Activated CD4-positive, alpha-beta T cell treated with anti-CD3 and anti-CD28 coated beads for 24 hours (primary cell): ENCODE measurements at regions not wholly inside any gene's neighbourhood (a gene's known extent, or its start where the extent isn't known, plus 50 kb on each side); places are given as distances from the start of the nearest gene placed in this dataset.
"Not testable (repeated sequence)": the region's sequence is repeated elsewhere in the genome, so short reads cannot be mapped to it uniquely, and the experiment has no call there.

ENCODE experiments used
- DNase-seq, 2 donors: peaks; one replicate each; pipeline ENCODE4 v3.0.0-alpha.2; 2020; ENCODE audit warnings: low read depth in 2 of 2

DNA sequence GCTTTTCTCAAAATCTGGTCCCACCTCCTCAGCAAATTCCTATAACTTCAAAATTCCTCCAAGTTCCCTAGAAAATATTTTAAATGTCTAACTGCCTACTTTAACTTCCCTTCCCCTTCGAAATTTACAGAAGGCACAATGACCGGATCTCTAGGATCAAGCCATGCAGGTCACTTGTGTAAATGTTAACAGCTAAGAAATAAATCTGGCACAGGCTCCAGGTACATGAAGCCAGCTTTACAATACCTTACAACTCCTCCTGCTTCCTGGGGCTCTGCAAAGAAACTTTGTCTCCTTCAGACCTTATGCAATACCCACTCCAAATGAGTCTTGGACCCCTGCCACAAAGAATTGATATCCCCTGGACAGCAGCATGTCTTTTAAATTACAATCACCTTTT is 1164.2 kb downstream of the BRINP3 start:
- DNase-seq: no peak

- no peak for DNase-seq
Observed at GRCh38 chr1:189315035-189315901, 1162.4 kb downstream of the BRINP3 start.

GRCh38 chr1:189323091-189323490 is 1154.6 kb downstream of the BRINP3 start:
- DNase-seq: no peak

DNA sequence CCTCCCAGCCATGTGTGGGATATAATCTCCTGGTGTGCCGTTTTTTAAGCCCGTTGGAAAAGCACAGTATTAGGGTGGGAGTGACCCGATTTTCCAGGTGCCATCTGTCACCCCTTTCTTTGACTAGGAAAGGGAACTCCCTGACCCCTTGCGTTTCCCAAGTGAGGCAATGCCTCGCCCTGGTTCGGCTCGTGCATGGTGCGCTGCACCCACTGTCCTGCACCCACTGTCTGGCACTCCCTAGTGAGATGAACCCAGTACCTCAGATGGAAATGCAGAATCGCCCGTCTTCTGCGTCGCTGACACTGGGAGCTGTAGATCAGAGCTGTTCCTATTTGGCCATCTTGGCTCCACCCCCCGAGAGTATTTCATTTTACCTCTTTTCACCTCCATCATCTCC is 1146.6 kb downstream of the BRINP3 start:
- not testable (repeated sequence) for DNase-seq

- DNase-seq: no peak
Observed at GRCh38 chr1:189336115-189337100, 1141.3 kb downstream of the BRINP3 start.

DNA sequence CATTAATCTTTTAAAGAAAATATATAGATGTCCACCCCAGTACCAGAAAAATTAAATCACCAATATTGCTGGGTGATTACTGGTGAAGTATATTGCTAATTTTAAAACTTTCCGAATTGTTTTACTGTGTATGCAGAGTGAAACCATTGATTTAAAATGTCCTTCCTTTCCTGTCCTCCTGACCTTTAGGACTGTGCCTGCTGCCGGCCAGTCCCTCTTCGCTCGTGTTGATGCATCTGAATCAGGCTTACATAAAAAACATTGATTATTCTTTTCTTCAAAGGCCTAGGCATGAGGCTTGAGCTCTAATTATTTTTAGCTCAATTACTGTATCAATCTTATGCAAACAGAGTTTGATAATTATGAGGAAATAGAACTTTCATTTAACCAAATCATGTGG is 1128.1 kb downstream of the BRINP3 start:
- no peak for DNase-seq

GRCh38 chr1:189350983-189351616 is 1126.6 kb downstream of the BRINP3 start:
- no peak for DNase-seq

- DNase-seq: no peak
Observed at GRCh38 chr1:189351960-189352359, 1125.7 kb downstream of the BRINP3 start.

DNA sequence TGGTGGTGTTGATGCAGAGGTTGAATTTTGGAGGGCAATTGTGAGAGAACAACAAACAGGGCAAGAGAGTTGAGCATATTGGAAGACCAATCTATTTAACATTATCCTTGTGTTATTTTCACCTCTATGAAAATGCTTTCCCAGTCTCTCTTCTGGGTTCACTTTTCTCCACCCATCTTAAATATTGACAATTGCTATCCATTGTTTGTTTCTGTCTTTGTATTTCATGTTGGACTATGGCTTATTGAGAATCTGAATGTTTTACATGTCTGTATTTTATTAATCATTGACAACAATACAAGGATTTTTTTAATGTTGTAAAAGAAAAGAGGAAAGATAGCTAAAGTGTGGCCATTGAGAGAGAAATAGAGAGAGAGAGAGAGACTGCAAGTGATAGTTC is 1121.5 kb downstream of the BRINP3 start:
- DNase-seq: no peak

DNA sequence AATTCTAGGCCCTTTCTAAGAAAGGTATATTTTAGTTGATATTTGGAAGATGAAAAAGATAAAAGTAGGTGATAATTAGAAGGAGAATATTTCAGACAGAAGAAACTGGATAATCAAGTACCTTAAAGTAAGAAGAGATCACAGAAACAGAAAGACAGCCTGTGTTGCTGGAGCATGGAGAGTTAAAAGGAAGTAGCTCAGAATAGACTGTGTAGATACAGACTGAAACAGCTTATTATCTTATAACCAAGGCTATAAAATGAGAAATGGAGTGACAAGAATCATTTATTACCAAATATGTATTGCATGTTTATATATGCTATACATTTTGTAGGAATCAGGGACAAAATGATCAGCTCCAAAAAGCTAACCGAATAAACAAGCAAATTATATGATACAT is 1120.3 kb downstream of the BRINP3 start:
- DNase-seq: no peak

DNA sequence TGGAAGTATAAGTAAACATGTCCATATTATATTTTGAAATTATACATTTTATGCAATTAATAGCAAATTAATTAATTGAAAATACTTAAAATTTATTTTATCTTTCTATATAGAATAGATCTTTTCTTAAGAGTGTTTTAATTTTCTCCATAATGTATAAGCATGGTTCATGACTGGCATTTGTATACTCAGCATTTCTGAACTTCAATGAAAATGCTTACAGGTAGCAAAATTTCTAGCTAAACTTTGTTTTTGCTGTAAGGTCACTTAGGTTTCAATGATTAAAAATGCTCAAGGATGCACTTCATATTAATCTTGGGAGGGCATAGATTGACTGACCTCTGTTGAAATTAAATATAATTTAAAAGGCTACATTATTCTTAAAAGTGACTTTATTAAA is 1108.1 kb downstream of the BRINP3 start:
- no peak for DNase-seq

DNA sequence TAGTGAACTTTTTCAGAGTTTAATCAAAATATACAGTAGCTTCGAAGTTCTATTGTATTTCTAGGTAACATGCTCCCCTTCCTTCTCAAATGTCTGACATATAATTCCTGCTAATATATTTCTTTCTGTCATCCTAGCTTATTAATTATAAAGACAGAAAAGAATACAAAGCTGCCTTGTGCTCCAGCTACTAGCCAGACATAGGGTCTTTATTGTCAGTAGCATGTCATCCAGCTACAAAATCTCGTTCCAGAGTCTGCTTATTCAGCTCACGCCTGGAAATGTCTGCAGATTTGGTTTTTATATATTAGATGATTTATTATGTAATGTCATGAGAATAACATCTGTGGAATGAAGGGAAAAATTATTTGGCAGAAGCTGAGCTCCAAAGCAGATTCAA is 1102.8 kb downstream of the BRINP3 start:
- no peak for DNase-seq

DNA sequence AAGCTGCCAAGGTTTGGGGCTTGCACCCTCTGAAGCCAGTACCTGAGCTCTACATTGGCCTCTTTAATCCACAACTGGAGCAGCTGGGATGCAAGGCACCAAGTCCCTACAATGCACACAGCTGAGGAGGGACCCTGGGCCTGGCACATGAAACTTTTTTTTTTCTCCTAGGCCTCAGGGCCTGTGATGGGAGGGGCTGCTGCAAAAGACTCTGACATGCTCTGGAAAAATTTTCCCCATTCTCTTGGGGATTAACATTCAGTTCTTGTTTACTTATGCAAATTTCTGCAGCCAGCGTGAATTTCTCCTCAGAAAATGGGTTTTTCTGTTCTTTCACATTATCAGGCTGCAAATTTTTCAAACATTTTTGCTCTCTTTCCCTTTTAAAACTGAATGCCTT is 1072.2 kb downstream of the BRINP3 start:
- DNase-seq: no peak

GRCh38 chr1:189409774-189410173 is 1067.9 kb downstream of the BRINP3 start:
- DNase-seq: no peak

DNA sequence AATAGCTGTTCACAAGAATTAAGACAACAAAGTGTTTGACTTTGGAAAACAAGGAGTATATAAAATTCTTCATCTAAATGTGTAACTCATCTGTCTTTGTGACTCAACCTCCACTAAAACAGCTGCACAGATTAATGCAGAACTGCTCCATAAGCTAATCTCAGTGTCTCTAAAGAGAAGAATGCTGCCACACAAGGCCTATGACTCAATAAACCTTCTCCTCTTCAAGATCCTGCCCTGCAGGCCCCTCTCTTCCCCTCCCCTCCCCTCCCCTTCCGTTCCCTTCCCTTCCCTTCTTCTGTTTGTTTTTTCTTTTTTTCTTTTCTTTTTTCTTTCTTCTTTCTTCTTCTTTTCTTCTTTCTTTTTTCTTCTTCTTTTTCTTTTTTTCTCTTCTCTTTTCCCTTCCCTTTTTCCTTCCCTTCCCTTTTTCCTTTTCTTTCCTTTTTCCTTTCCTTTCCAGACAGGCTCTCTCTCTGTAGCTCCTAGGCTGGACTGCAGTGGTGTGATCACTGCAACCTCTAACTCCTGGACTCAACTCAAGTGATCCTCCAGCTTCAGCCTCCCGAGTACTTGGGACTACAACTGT is 1052.8 kb downstream of the BRINP3 start:
- no peak for DNase-seq

DNA sequence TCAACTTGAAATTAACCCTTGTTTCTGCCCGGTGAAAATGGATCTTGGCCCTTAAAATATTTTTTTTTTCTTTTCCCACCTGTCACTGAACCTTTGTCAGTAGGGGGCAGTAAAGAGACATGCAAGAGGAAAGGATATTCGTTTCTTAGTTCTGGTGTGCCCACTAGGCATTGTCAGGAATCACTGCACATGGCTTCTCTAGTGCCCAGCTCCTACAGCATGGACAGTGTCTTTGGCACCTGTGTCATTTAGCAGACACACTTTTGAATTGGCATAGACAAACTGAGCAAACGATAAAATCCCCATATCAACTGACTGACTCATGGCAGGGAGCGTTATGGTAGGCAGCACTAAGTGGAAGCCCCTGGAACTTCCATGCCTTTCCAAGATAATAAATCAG is 1048.1 kb downstream of the BRINP3 start:
- DNase-seq: no peak

- DNase-seq: no peak
Observed at GRCh38 chr1:189431447-189431846, 1046.2 kb downstream of the BRINP3 start.

DNA sequence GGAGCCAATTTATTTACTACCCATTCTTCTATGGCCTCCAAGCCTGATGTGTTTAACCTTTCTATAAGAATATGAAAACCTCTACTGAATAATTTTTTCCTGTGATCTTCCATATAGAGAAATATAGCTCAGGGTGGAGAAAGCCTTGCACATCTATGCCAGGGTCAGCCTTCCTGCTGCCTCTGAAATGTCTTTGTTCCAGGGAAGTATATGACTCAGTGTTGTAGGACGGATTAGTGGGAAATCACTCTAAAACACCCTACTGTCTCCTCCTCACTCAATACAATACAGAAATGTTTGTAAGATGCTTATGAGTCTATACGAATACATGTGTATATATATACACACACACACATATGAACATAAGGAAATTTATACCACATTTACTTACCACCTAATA is 1044.9 kb downstream of the BRINP3 start:
- no peak for DNase-seq

DNA sequence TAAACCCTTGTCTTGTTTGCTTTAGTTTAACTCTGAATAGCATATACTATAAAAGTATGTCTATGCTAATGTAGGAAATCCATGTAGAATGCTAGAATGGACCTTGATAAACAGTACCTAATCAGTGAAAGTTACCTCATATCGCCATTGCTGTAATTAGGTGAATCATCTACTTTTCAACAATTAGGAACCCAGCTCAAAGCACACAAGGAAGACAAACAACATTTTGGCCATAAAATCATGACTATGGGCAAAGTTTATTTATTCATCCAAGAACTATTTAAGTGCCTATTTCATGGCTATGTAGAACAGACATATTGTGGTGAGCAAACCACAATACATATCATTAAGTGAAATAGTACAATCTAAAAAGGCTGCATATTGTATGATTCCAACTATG is 1043.2 kb downstream of the BRINP3 start:
- DNase-seq: no peak

DNA sequence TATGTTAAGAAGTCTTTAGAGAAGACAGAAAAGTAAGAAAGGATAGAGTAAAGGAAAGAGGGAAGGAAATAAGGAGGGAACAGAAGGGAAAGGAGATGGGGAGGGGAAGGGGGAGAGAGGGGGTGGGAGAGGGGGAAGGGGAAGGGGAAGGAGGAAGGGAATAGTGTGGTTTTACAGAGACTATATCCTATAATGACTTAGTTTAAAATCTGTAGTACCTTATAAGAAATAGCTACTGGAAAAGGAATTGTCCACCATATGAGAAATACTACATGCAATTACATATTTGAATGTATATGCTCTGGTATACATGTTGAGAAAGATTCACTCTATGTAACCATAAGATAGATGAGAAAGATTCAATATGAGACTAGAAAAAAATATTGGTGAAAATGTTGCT is 1042.3 kb downstream of the BRINP3 start:
- no peak for DNase-seq

- DNase-seq: no peak
Observed at GRCh38 chr1:189438808-189439207, 1038.9 kb downstream of the BRINP3 start.

DNA sequence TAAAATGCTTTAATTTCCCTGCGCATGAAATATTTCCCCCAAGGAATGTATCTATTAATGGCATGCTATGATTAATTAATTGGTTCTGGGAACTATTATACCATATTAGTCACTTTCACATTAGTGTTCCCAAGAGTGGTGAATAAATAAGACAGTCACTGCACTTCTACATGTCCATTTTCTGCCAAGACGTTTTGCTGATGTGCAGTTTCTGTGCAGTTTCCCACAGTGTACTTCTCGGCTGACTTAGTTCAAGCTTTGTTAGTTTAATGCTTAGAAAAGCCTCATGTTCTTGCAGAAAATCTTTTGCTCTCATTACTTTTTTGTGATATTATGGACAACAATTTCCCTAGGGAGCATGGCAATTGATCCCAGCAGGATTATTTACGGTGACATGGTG is 1014.5 kb downstream of the BRINP3 start:
- no peak for DNase-seq
